Gastroesophageal sphincter (tissue), 3 donors: ENCODE measurements at regions not wholly inside any gene's neighbourhood (a gene's known extent, or its start where the extent isn't known, plus 50 kb on each side); places are given as distances from the start of the nearest gene placed in this dataset.

Experiments used
- CTCF ChIP-seq, 4 experiments: fragments of 200-600 bp in 2 of 4; fragments of 450-650 bp in 2 of 4; sonication (generic) in 1 of 4; IDR thresholded peaks; one replicate each; pipeline ENCODE4 v1.5.1; 2017 to 2019; ENCODE audit warnings: antibody characterized with exemption in 4 of 4, mild to moderate bottlenecking in 2 of 4, moderate library complexity in 2 of 4
- POLR2A ChIP-seq, 2 donors: fragments of 450-650 bp; IDR thresholded peaks; one replicate each; pipeline ENCODE4 v1.6.1; 2017; ENCODE audit warnings: antibody characterized with exemption in 2 of 2, mild to moderate bottlenecking in 2 of 2, moderate library complexity in 1 of 2

GRCh38 chr12:47438175-47438574 is 267.7 kb downstream of the RPAP3 start:
- TF ChIP-seq CTCF (IDR thresholded peaks at IDR 0.05) (no peak), POLR2A (IDR thresholded peaks at IDR 0.05) (no peak)
